ENCODE measurements at regions not wholly inside any gene's neighbourhood (a gene's known extent, or its start where the extent isn't known, plus 50 kb on each side); places are given as distances from the start of the nearest gene placed in this dataset.

GRCh38 chr22:23405366-23405851 lies 174.7 kb downstream of the IGLL1 start:
- no peak for DNase-seq

GRCh38 chr22:23404689-23405365 lies 175.3 kb downstream of the IGLL1 start:
- no peak for DNase-seq

DNA sequence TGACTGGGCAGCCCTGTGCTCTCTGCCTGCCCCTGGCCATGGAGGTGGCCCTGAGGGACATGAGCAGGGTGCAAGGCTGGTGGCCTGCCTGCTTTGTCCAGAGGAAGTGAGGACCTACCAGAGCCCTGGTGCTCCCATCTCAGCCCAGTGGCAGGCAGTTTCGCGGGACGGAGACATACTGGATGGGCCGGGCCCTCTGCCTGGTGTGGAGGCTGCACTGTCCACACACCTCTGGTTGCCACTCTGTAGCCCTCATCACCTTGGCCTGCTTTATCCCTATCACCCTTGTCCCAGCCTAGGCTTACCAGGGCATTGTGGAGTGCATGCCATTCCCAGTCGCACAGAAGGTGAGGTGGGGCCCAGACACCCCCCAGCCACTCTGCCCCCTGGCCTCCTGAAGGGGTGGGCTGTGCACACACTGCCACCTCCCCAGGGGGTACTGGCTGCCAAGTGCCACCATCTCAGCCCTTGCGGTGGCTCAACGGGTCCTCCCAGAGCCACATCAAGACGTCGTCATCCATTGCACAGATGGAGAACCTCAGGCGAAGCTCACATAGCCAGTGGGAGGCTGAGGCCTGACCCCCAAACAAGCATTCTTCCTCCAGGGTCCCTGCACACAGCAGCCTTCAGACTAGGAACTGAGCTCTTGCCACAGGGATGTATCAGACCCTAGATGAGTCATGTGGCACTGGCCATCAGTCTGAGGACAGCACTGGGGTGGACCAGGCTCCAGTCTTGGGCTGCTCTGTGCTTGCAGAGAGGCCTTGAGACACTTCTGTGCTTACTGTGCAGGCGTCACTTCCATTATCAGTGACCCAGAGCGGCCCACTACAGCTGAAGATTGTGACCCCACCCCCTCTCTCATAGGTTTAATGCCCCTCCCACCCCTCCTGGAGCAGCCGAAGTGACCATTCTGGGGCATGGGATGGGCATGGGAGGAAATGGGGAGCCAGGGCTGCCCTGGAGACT lies 176.1 kb downstream of the IGLL1 start:
- no peak for DNase-seq

DNA sequence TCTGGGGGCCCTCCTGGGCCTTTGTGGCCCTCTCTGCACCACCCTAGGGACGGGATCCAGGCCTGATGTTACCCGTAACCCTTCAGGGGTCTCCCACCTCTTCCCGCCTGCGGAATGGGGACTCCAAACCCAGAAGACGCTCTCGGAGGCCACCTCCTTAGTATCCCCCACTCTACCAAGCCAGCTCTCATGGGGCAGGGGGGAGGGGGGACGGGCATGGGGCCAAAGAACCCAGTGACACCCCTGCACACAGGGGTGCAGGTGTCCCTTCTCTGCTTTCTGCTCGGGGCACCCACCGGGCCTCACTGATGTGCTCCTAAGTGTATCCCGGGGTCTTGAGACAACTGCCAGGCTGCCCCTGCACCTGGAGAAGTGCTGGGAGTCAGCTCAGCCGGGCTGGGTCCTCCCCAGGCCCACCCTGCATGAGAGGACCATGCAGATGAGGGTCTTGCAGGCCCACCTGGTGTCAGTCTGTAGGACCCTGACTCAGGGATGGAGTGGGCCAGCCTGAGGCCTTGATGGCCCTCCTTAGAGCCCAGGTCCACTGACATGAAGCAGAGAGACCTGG lies 176.9 kb downstream of the IGLL1 start:
- DNase-seq, result no peak

- DNase-seq, result peak; percentile 29
These were observed 177.6 kb downstream of the IGLL1 start for GRCh38 chr22:23402275-23403151.

DNA sequence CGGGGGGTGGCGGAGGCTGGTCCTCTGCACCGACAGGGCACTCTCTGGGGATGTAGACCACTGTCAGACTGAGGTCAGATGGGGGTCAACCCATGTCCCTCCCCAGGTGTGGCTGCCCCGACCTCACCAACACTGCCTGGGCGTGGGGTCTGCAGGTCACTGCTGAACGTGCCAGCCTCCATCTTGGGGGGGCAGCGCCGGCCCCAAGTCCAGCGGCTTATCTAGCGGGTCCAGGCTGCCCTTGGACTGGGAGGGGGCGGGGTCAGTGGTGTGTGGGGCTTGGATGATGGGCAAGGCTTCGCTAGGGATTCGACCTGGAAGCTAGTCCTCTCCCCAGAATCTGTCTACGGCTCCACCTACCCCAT lies 178.2 kb downstream of the IGLL1 start:
- DNase-seq, result no peak

DNA sequence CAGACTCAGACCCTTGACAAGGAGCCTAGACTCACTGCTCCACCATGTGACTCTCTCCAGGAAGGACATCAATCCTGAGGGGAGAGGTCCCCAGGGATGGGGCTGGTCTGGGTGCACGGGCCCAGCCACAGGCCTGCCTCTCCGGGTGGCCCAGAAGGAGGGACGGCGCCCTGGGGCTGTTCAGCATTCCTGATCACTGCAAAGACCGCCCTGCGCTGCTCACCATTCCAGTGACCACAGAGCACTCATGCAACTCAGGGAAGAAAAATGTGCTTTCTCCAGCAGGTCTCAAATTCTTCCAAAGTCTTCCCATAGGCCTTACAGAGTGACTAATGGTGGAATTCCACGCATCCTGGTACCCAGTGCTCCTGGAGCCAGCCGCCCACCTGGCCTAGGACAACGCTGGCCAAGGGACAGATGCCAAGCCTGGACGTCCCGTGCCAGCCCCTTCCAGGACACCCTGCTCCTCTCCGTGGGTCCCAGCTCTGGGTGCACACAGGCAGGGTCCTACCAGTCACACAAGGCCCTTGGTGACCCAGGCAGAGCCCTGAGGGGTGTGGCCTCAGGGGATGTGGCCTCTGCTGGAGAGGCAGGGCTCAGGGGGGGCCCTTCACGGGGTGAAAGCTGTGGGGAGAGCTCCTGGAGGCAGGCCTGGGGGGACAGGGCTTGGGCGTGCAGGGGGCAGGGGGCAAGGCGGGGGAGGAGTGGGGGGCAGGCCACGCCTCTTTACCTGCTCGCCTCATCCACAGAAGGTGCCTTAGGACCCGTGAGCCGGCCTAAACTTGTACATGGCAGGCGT lies 178.8 kb downstream of the IGLL1 start:
- DNase-seq, result no peak

DNA sequence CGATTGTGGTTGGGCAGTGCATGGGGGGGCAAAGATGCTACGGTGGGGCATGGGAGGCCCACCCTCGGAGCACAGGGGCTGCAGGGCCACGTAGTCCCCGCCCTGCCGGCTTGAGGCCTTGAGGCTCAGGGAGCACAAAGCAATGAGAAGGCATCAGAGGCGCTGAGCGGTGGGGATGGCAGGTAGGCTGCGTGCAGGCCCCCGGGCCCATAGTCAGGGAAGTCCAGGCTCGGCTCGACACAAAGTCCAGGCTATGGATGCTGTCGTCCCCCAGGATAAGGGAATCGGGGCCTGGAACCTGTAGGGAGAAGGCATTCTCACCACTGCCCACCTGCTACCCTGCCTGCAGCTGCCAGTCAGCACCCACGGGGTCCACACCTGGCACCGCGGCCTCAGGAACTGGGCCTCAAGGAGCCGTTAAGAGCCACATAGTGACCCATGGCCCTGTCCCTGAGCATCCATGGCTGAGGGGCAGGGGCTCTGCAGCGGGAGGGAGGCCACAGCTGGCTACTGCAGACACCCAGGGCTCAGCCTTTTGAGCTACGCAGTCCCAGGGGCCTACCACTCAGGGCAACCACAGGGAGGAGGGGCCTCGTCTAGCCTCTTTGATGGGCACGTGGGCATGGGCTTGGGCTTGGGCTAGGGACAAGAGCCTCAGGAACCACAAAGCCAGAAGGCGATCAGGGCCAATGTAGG lies 179.7 kb downstream of the IGLL1 start:
- DNase-seq, result no peak

DNA sequence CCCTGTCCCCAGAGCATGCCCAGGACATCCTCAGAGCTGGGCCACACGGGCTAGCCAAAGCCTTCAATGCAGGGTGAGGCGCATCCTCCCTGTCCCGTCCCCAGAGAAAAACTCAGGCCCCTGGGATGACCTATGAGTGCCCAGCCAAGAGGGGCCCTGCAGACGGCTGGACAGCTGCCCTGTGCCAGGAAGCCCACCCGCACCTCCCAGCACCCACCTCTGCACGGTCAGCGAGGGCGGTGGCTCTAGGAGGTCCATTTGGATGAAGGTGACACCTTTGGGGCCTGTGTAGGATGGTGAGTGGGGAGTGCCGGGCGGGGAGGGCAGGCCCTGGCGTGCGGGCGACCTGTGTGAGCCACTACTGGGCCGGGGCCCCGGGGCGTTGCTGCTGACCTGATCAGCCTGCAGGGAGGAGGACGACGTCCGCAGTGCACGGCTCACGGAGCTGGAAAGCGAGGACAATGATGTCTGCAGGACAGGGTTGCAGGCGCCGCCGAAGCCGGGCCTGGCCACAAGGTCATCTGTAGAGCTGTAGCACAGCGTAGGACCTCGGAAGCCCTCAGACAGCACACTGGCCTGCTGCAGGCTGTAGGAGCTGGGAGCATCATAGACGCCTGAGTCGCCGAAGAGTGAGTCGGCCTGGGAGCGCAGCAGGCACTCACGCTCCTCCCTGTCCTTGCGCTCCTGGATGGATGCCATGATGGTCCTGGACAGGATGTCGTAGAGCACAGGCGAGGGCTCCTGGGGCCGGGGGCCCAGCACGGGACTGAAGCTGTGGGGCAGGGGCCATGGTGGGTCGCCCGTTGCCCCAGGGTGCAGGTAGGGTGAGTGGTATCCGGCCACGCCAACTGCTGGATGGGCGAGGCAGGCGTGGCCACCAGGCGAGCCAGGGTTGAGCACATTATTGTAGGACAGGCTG lies 180.5 kb downstream of the IGLL1 start:
- no peak for DNase-seq

- no peak for DNase-seq
These were observed 181.3 kb downstream of the IGLL1 start for GRCh38 chr22:23398701-23399366.

DNA sequence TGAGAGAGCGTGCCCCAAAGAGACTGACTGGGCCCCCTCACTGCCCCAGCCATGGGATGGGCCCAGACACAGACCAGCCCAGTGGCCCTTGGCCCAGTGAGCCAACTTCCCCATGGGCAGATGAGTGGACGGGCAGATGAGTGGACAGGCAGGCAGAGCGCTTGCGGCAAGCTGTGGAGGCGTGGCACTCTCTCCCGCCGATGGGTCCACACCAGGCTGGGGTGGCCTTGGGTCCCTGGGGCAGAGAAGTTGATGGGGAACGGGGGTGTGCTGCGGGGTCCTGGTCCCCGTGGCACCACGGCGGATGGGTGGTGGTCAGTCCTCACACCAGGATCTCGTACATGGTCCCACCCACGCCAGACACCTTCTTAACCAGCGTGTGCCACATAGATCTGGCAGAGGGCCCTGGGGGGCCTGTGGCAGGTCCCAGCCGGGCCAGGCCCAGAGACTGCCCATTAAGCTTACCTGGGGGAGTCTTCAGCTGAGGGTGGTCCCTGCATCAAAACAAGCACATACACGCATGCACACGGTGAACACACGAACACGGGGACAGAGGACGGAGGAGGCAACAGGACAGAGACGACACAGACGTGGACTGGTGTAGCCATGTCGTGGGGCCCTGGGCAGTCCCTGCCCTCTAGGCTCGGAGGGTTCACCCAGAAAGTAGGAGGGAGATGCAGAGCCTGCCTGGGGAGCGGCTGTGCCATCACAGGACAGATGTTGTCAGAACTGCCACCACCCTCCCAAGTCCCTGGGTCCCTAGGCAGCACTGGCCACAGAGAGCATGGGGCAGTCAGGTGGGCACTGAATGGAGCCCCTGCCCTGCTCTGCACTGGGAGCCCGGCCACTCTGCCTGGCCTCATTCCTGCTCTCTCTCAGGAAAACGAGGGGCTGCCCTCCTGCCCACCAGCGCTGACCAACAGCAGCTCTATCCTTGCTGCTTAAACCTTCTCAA lies 182.2 kb downstream of the IGLL1 start:
- no peak for DNase-seq

DNA sequence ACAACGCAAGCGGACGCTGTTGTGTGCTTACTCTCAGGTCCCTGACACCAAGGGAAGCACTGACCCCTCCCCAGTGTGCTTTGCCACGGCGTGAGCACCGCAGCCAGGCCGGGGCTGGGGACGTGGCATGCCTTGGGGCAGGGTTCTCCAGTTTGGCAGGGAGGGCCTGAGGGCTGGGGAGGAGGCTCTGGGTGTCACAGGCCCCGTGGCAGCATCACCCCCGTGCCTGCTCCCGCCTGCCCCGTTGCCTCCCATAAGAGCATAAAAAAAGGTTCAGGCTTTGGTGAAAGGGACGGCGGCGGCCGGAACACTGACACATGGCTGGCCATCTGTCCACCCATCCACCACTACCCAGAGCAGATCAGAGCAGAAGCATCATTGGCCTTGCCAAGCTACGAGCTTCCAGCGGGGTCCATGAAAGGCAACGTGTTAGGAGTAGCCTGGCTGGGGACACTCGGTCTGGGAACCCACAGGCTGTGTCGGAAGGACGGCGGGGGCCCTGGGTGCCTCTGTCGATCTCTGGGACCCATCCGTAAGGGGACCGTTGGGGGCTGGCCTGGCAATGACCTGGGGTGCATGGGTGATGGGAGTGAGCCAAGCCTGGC lies 183.0 kb downstream of the IGLL1 start:
- DNase-seq, result no peak

DNA sequence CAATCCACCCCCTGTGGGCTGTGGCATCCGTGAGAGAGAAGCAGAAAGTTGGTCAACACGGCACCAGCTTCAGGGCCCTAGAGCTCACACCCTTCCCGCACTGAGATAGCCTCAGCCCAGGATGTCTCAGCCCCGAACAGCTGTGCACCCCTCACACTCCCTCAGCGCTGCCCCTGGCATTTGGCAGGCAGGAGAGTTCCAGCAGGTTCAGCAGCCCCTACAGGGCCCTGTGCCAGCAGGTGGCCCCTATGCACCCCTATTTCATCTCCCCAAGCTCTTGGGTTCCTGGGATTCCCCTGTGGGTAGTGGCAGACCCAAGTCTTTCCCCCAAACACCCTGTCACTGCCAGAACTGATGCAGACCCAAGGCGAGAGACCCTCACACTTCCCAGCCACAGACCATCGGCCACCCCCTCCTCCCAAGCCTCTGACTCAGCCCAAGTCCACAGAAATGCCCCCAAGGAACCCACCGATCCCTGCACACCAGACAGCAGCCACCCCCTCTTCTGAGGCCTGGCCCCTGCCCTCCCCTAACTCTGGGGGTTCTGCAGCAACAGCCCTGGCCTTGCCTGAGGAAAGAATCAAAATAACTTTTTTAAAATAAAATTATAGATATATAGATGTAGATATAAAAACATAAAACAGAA lies 183.6 kb downstream of the IGLL1 start:
- no peak for DNase-seq

- no peak for DNase-seq
These were observed 184.3 kb downstream of the IGLL1 start for GRCh38 chr22:23395530-23396361.

DNA sequence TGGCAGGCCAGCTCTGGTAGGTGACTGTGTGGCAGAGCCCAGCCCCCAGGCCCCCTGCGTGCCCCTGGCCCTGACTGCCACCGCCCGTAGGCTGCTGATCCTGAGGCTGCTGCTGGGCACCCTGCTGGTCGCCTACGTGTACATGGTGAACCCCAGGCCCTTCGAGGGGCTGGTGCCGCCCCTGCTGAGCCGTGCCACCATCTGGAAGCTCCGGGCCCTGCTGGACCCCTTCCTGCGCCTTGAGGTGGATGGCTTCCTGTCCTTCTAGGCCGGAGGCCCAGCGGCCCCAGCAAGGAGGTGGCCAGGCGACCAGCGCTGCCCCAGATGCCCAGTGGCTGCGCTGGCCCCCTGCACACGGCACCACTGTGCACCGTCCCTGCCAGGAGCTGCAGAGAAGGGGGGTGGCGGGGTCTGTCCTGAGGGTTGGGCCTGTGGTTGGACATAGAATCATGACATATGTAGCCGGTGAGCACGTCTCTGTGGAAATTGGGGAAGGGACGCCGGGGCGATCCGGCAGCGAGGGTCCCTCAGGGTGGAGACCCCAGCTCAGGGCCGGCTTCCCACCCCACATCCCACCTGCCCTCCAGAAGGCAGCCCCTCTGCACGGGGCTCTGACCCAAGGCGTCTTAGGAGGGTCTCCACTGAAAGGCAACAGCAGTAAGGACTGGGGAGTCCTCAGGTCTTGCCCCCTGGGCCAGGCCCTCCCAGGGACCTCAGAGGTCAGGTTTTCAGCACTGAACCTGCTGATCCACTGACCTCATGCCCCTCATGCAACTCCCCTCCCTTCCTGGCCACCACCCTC lies 185.4 kb downstream of the IGLL1 start:
- no peak for DNase-seq
